A673 (cell line): ENCODE measurements at regions not wholly inside any gene's neighbourhood (a gene's known extent, or its start where the extent isn't known, plus 50 kb on each side); places are given as distances from the start of the nearest gene placed in this dataset.

Experiments used
- BruUV-seq: library from RNA; stranded (reverse); fragments of 400-500 nt; replicated peaks from 2 replicates; lab custom pipeline; 2021; lab: Mats Ljungman, UMichigan
- CTCF ChIA-PET: fragments of 300-600 bp; sonication (Branson Sonifier 250); formaldehyde crosslinking; loops from one replicate; lab custom pipeline; 2022; ENCODE audit warnings: antibody characterized with exemption; lab: Charles Lee
- POLR2A ChIA-PET: fragments of 300-600 bp; sonication (Branson Sonifier 250); formaldehyde crosslinking; loops from one replicate; lab custom pipeline; 2022; ENCODE audit warnings: antibody characterized with exemption; ENCODE audit not compliant: low non-redundant PET; lab: Charles Lee
- DNase-seq: peaks from one replicate; pipeline ENCODE4 v3.0.0-alpha.2; 2015; ENCODE audit warnings: low spot score
- H3K27ac ChIP-seq: fragments of 200-600 bp; sonication (generic); 2 replicates; pipeline ENCODE4 v1.5.1; 2016; ENCODE audit warnings: mixed run types, low read depth, mild to moderate bottlenecking, mixed read lengths, antibody characterized with exemption, low read length; ENCODE audit not compliant: poor library complexity, severe bottlenecking
- H3K27me3 ChIP-seq: fragments of 200-600 bp; sonication (generic); replicated peaks from 2 replicates; pipeline ENCODE4 v1.6.1; 2017; ENCODE audit warnings: mixed run types, low read depth, mild to moderate bottlenecking, mixed read lengths, antibody characterized with exemption, low read length; ENCODE audit not compliant: insufficient read depth, poor library complexity
- H3K36me3 ChIP-seq: fragments of 200-600 bp; sonication (generic); 2 replicates; pipeline ENCODE4 v1.6.1; 2016; ENCODE audit warnings: mixed run types, mild to moderate bottlenecking, mixed read lengths, antibody characterized with exemption, low read length; ENCODE audit not compliant: insufficient read depth, poor library complexity, severe bottlenecking
- H3K4me1 ChIP-seq: fragments of 200-600 bp; sonication (generic); 2 replicates; pipeline ENCODE4 v1.6.1; 2017; ENCODE audit warnings: mixed run types, mild to moderate bottlenecking, mixed read lengths, antibody characterized with exemption, low read length; ENCODE audit not compliant: insufficient read depth, poor library complexity, severe bottlenecking
- H3K4me3 ChIP-seq: fragments of 200-600 bp; sonication (generic); 2 replicates; pipeline ENCODE4 v1.5.1; 2016; ENCODE audit warnings: low read depth, mixed run types, mild to moderate bottlenecking, mixed read lengths, low read length; ENCODE audit not compliant: poor library complexity, severe bottlenecking
- H3K9me3 ChIP-seq: fragments of 200-600 bp; sonication (generic); 2 replicates; pipeline ENCODE4 v1.6.1; 2016; ENCODE audit warnings: mixed run types, low read depth, mild to moderate bottlenecking, mixed read lengths, antibody characterized with exemption, low read length; ENCODE audit not compliant: poor library complexity, severe bottlenecking
- CTCF ChIP-seq: fragments of 300-800, 200-600 bp; sonication (generic); conservative IDR thresholded peaks from 2 replicates; pipeline ENCODE4 v1.5.1; 2017; ENCODE audit warnings: low read depth, mild to moderate bottlenecking, antibody characterized with exemption, low read length, moderate library complexity, mixed read lengths
- EZH2 ChIP-seq: fragments of 200-600 bp; sonication (generic); IDR thresholded peaks from 2 replicates; pipeline ENCODE4 v1.6.1; 2017; ENCODE audit warnings: borderline replicate concordance, low read depth, mild to moderate bottlenecking, mixed read lengths, antibody characterized with exemption, low read length; ENCODE audit not compliant: poor library complexity, severe bottlenecking
- intact Hi-C: fragments of 100-400 bp; cut with micrococcal nuclease; formaldehyde crosslinking; loops from one replicate; pipeline ENCODE4 v1.10.0; 2022; ENCODE audit not compliant: unreplicated experiment

- H3K9me3 ChIP-seq = no peaks in the 10 kb centered on the region
- no peak overlapping the region for H3K27ac ChIP-seq
- no peak for DNase-seq
- BruUV-seq = no TSS peak
- no peak overlapping the region for H3K4me3 ChIP-seq
- POLR2A ChIA-PET = interaction anchor here (0.7 kb wide), 1 partner anchor 1152 kb away, joined by 5 read pairs; no protein-coding TSS in a partner anchor
- no peaks in the 10 kb centered on the region for H3K4me1 ChIP-seq
- TF ChIP-seq EZH2 = no peak
- no peak for TF ChIP-seq CTCF
- H3K36me3 ChIP-seq = no peaks in the 10 kb centered on the region
- H3K27me3 ChIP-seq = no peaks in the 10 kb centered on the region
- CTCF ChIA-PET = interaction anchor here (0.5 kb wide), 1 partner anchor 1209 kb away, joined by 3 read pairs; no protein-coding TSS in a partner anchor
- intact Hi-C loops = no loop called here
These were observed 212.8 kb downstream of the FGF9 start for GRCh38 chr13:21883713-21884112.

GRCh38 chr13:21884299-21884909 lies 213.5 kb downstream of the FGF9 start:
- intact Hi-C loops = no loop called here
- Histone ChIP-seq H3K4me3 (no peak overlapping the region), H3K27me3 (no peaks in the 10 kb centered on the region), H3K9me3 (no peaks in the 10 kb centered on the region), H3K4me1 (no peaks in the 10 kb centered on the region), H3K27ac (no peak overlapping the region), H3K36me3 (no peaks in the 10 kb centered on the region)
- ChIA-PET POLR2A (interaction anchor here (0.7 kb wide), 1 partner anchor 1152 kb away, joined by 5 read pairs; no protein-coding TSS in a partner anchor), CTCF (interaction anchor here (0.5 kb wide), 1 partner anchor 1209 kb away, joined by 3 read pairs; no protein-coding TSS in a partner anchor)
- no TSS peak for BruUV-seq
- no peak for DNase-seq
- TF ChIP-seq CTCF (no peak), EZH2 (no peak)

GRCh38 chr13:21884965-21885567 lies 214.2 kb downstream of the FGF9 start:
- ChIA-PET CTCF (no interaction called here), POLR2A (no interaction called here)
- Histone ChIP-seq H3K27me3 (no peaks in the 10 kb centered on the region), H3K36me3 (no peaks in the 10 kb centered on the region), H3K4me3 (no peak overlapping the region), H3K9me3 (no peaks in the 10 kb centered on the region), H3K4me1 (no peaks in the 10 kb centered on the region), H3K27ac (no peak overlapping the region)
- intact Hi-C loops = no loop called here
- TF ChIP-seq EZH2 (no peak), CTCF (no peak)
- BruUV-seq = no TSS peak
- DNase-seq = no peak
